Tibial nerve (tissue), 4 donors: ENCODE measurements at regions not wholly inside any gene's neighbourhood (a gene's known extent, or its start where the extent isn't known, plus 50 kb on each side); places are given as distances from the start of the nearest gene placed in this dataset.

Experiments used
- DNase-seq, 2 donors: peaks; one replicate each; pipeline ENCODE4 v3.0.0-alpha.2; 2019; ENCODE audit warnings: low spot score in 2 of 2
- H3K27ac ChIP-seq, 4 donors: fragments of 200-600 bp; sonication (generic) in 3 of 4; one replicate each; pipeline ENCODE4 v1.5.1; 2017 to 2019; ENCODE audit warnings: mild to moderate bottlenecking in 1 of 4
- H3K27me3 ChIP-seq, 2 donors: fragments of 200-600 bp; sonication (generic) in 1 of 2; one replicate each; pipeline versions ENCODE4 v1.5.1 to v1.6.0; 2017 to 2019
- H3K36me3 ChIP-seq, 3 donors: fragments of 200-600 bp; sonication (generic); one replicate each; pipeline ENCODE4 v1.5.1; 2018 to 2019
- H3K4me1 ChIP-seq, 4 donors: fragments of 200-600 bp; sonication (generic) in 3 of 4; one replicate each; pipeline ENCODE4 v1.5.1; 2017 to 2019
- H3K4me3 ChIP-seq, 4 donors: fragments of 200-600 bp; sonication (generic) in 3 of 4; one replicate each; pipeline ENCODE4 v1.5.1; 2017 to 2019; ENCODE audit warnings: mild to moderate bottlenecking in 1 of 4, moderate library complexity in 1 of 4
- H3K9me3 ChIP-seq, 4 donors: fragments of 200-600 bp; sonication (generic) in 3 of 4; one replicate each; pipeline ENCODE4 v1.5.1; 2017 to 2019
- CTCF ChIP-seq, 5 experiments: fragments of 200-600 bp in 3 of 5; fragments of 450-650 bp in 2 of 5; sonication (generic) in 3 of 5; IDR thresholded peaks; one replicate each; pipeline ENCODE4 v1.5.1; 2016 to 2019; ENCODE audit warnings: antibody characterized with exemption in 5 of 5, mild to moderate bottlenecking in 3 of 5, moderate library complexity in 2 of 5
- EP300 ChIP-seq, 2 donors: sonication (generic); formaldehyde crosslinking; IDR thresholded peaks; one replicate each; pipeline ENCODE4 v1.6.1; 2017; ENCODE audit warnings: antibody characterized with exemption in 2 of 2, mild to moderate bottlenecking in 1 of 2
- POLR2A ChIP-seq, 2 donors: fragments of 450-650 bp; IDR thresholded peaks; one replicate each; pipeline ENCODE4 v1.6.1; 2017; ENCODE audit warnings: antibody characterized with exemption in 2 of 2, mild to moderate bottlenecking in 2 of 2, moderate library complexity in 2 of 2
- WGBS, 2 donors: methylation state at CpG; one replicate each; pipeline ENCODE4 v1.1.5; 2018; 5-methylcytosine and 5-hydroxymethylcytosine counted together

- H3K27me3 ChIP-seq, result no peaks in the 10 kb centered on the region
- DNase-seq, result no peak
- no peak overlapping the region for H3K27ac ChIP-seq
- 82 to 86% methylated on average over 4 of the region's 4 CpGs for WGBS, 2 donors
- H3K4me1 ChIP-seq, result no peaks in the 10 kb centered on the region
- H3K4me3 ChIP-seq, result no peak overlapping the region
- H3K9me3 ChIP-seq, result no peaks in the 10 kb centered on the region
- no peaks in the 10 kb centered on the region for H3K36me3 ChIP-seq
- TF ChIP-seq EP300 (IDR thresholded peaks at IDR 0.05) (no peak), CTCF (IDR thresholded peaks at IDR 0.05) (no peak), POLR2A (IDR thresholded peaks at IDR 0.05) (no peak)
Measured at GRCh38 chr1:99457381-99458165, 188.3 kb upstream of the PALMD start.

GRCh38 chr1:99461499-99461898, 184.4 kb upstream of the PALMD start:
- WGBS, 2 donors, result 89 to 100% methylated on average over 2 of the region's 2 CpGs
- Histone ChIP-seq H3K4me3 (no peak overlapping the region), H3K27ac (no peak overlapping the region), H3K36me3 (no peaks in the 10 kb centered on the region), H3K9me3 (no peaks in the 10 kb centered on the region), H3K4me1 (no peaks in the 10 kb centered on the region), H3K27me3 (no peaks in the 10 kb centered on the region)
- TF ChIP-seq EP300 (IDR thresholded peaks at IDR 0.05) (no peak), POLR2A (IDR thresholded peaks at IDR 0.05) (no peak), CTCF (IDR thresholded peaks at IDR 0.05) (no peak)
- DNase-seq, result no peak

GRCh38 chr1:99464738-99465137, 181.2 kb upstream of the PALMD start:
- H3K36me3 ChIP-seq, result no peaks in the 10 kb centered on the region
- H3K27me3 ChIP-seq, result no peaks in the 10 kb centered on the region
- no peak for TF ChIP-seq POLR2A (IDR thresholded peaks at IDR 0.05)
- no peak for TF ChIP-seq EP300 (IDR thresholded peaks at IDR 0.05)
- TF ChIP-seq CTCF (IDR thresholded peaks at IDR 0.05), result no peak
- no peak for DNase-seq
- peaks cover 0 to 7% (median 0%) of the 10 kb centered on the region in 4 donors for H3K4me1 ChIP-seq
- H3K27ac ChIP-seq, result no peak overlapping the region
- no peaks in the 10 kb centered on the region for H3K9me3 ChIP-seq
- H3K4me3 ChIP-seq, result no peak overlapping the region
- 100% methylated on average over 1 of the region's 1 CpG for WGBS, 2 donors

- no peak for DNase-seq
- H3K36me3 ChIP-seq, result no peaks in the 10 kb centered on the region
- no peak overlapping the region for H3K4me3 ChIP-seq
- 73 to 75% methylated on average over 3 of the region's 3 CpGs for WGBS, 2 donors
- TF ChIP-seq CTCF (IDR thresholded peaks at IDR 0.05) (no peak), EP300 (IDR thresholded peaks at IDR 0.05) (no peak), POLR2A (IDR thresholded peaks at IDR 0.05) (no peak)
- peaks cover 0 to 7% (median 0%) of the 10 kb centered on the region in 4 donors for H3K4me1 ChIP-seq
- H3K27me3 ChIP-seq, result no peaks in the 10 kb centered on the region
- H3K9me3 ChIP-seq, result no peaks in the 10 kb centered on the region
- H3K27ac ChIP-seq, result no peak overlapping the region
Measured at GRCh38 chr1:99465176-99465900, 180.6 kb upstream of the PALMD start.

GRCh38 chr1:99467645-99468044, 178.3 kb upstream of the PALMD start:
- Histone ChIP-seq H3K27ac (no peak overlapping the region), H3K4me3 (no peak overlapping the region), H3K36me3 (no peaks in the 10 kb centered on the region), H3K27me3 (no peaks in the 10 kb centered on the region), H3K9me3 (no peaks in the 10 kb centered on the region), H3K4me1 (peaks cover 0 to 7% (median 0%) of the 10 kb centered on the region in 4 donors)
- DNase-seq, result no peak
- 75 to 86% methylated on average over 4 of the region's 4 CpGs for WGBS, 2 donors
- TF ChIP-seq EP300 (IDR thresholded peaks at IDR 0.05) (no peak), CTCF (IDR thresholded peaks at IDR 0.05) (no peak), POLR2A (IDR thresholded peaks at IDR 0.05) (no peak)
